ENCODE measurements at regions not wholly inside any gene's neighbourhood (a gene's known extent, or its start where the extent isn't known, plus 50 kb on each side); places are given as distances from the start of the nearest gene placed in this dataset.

DNA sequence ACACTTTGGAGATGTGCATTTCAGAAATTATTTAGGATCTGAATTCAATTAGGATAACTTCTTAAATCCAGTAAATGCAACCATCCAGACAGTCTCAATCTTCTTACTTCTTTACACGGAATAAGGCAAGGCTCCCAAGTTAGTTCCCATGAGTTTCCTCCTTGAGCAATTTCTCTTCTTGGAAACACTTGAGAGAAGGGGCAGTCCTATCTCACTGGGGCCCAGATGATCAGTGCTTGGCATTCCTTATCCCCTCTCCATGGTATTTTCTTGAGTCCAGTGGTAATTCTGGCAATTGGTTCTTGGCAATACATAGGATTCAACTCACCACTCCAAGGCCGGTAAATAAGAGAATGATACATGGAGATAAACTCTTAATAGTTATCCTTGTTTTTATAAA lies 87.1 kb upstream of the PTHLH start:
- H3K4me3 ChIP-seq (ENCODE audit: low read depth, low read length) = no peak overlapping the region

DNA sequence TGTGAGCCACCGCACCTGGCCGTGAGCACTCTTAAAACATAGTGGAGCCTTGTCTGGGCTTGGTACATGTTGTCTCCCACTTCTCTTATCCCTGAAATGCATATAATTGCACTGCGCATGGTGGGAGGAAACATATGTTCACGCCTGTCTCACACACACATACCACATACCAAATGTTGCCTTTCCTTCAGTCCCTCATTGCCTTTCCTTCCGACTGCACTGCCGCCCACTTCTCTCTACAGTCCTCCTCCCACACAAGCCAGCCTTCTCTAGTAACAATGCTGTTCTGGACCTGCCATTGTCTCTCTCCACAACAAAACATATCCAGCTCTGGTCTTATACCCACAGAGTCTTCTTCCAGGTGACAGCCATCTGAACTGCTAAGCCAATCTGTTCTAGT lies 88.3 kb upstream of the PTHLH start:
- DNase-seq (ENCODE audit: low read depth) = no peak
- no peak overlapping the region for H3K4me3 ChIP-seq (ENCODE audit: low read depth, low read length)
- TF ChIP-seq, protein P1, sequence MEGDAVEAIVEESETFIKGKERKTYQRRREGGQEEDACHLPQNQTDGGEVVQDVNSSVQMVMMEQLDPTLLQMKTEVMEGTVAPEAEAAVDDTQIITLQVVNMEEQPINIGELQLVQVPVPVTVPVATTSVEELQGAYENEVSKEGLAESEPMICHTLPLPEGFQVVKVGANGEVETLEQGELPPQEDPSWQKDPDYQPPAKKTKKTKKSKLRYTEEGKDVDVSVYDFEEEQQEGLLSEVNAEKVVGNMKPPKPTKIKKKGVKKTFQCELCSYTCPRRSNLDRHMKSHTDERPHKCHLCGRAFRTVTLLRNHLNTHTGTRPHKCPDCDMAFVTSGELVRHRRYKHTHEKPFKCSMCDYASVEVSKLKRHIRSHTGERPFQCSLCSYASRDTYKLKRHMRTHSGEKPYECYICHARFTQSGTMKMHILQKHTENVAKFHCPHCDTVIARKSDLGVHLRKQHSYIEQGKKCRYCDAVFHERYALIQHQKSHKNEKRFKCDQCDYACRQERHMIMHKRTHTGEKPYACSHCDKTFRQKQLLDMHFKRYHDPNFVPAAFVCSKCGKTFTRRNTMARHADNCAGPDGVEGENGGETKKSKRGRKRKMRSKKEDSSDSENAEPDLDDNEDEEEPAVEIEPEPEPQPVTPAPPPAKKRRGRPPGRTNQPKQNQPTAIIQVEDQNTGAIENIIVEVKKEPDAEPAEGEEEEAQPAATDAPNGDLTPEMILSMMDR (IDR thresholded peaks at IDR 0.05; ENCODE audit: insufficient read depth, low read depth, low read length, missing control alignments) = no peak

More for the DNA sequence above, 87.1 kb upstream of the PTHLH start:
- TF ChIP-seq, protein P1 (IDR thresholded peaks at IDR 0.05; ENCODE audit: insufficient read depth, low read depth, low read length, missing control alignments) = no peak
- no peak for DNase-seq (ENCODE audit: low read depth)

DNA sequence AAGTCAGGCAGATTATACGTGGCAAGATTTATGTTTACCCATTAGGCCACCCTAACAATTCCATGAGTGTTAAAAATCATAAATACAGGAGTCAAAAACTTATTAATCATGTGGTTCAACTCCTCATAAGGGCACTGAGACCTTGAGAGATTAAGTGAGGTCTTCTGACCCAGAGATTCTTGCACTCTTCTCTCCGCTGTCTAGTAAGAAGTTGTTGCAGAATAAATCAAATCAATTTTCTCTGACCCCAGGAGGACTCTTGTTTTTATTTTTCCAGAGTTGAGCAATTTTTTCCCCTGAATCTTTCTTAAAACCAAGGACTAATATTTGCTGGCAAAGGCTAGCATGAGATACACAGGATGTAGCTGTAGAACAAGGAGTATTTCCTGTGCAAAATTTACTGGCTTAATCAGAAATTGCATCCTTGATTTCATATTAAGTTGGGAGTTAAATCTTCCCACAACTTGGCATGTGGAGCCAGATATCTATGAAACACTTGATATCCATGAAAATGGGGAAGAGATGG lies 90.9 kb upstream of the PTHLH start:
- no peak for DNase-seq (ENCODE audit: low read depth)
- H3K4me3 ChIP-seq (ENCODE audit: low read depth, low read length) = no peak overlapping the region
- TF ChIP-seq, protein P1 (IDR thresholded peaks at IDR 0.05; ENCODE audit: insufficient read depth, low read depth, low read length, missing control alignments) = no peak

DNA sequence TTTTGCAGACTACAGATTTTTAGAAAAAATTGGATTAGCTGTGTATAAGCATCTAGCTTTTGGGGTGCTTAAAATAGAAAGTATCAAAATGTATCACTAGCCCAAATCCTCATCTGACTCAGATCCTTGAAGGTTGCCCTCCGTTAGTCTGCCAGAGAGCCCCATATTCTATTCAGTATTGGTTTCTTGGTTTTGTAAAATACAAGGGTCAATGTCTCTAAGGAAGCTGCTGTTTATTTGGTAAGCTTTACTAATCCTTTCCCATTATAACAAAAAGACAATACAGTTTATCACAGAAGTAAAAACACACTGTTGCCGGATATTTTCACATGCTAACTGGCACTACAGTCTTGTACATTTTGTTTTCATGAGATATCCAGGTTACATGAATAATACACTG lies 92.8 kb upstream of the PTHLH start:
- H3K4me3 ChIP-seq (ENCODE audit: low read depth, low read length) = no peak overlapping the region
- TF ChIP-seq, protein P1 (IDR thresholded peaks at IDR 0.05; ENCODE audit: insufficient read depth, low read depth, low read length, missing control alignments) = no peak
- DNase-seq (ENCODE audit: low read depth) = peak; percentile 30

DNA sequence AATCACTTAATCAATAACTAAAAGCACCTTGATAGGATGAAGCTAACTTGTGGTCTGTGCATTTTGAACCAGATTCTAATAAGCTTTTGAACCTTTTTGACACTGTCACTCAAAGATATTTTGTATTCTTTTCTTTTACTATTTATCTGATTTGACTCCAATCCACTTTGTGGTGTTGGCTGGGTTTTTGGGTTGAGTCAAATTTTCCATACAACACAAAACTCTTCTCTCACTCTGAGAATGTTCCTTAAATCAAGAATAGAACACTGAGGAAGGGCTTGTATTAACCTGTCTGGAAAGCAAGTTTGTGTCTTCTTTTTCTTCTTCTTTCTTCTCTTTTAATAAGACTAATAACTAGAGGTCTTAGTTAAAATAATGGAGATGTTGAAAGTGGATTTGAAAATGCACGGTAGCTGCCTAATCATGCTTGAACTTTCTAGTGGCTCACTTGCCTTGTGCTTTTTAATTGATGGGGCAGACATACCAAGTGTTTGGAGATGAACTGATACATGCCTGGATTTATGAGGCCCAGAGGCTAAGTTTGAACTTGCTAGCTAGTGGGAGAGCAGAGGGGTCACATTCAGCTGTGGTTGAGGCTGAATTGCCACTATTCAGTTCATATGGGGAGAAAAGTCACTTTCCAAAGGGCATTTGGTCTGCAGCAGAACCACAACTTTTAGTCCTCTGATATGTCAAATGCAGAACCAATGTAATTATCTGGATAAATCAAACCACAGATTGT lies 93.5 kb upstream of the PTHLH start:
- TF ChIP-seq, protein P1 (IDR thresholded peaks at IDR 0.05; ENCODE audit: insufficient read depth, low read depth, low read length, missing control alignments) = no peak
- H3K4me3 ChIP-seq (ENCODE audit: low read depth, low read length) = no peak overlapping the region
- DNase-seq (ENCODE audit: low read depth) = no peak

DNA sequence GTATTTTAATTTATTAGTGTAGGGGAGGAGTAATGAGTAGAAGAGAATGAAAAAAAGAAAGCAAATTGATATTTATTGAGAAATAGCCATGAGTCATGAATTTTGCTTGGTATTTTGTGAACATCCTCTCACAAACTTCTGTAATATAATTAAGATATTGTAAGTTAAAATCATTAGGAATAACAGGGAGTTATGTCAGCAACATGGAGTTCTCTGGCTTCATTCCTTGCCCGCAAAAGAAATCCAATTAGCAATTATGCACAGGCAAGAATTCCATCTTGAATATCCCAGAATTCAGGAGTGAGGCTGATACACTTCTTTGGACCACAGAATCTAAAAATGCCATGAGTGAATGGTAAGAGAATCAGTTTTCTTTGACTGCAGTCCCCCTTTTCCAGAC lies 94.3 kb upstream of the PTHLH start:
- TF ChIP-seq, protein P1 (IDR thresholded peaks at IDR 0.05; ENCODE audit: insufficient read depth, low read depth, low read length, missing control alignments) = no peak
- H3K4me3 ChIP-seq (ENCODE audit: low read depth, low read length) = no peak overlapping the region
- DNase-seq (ENCODE audit: low read depth) = no peak

DNA sequence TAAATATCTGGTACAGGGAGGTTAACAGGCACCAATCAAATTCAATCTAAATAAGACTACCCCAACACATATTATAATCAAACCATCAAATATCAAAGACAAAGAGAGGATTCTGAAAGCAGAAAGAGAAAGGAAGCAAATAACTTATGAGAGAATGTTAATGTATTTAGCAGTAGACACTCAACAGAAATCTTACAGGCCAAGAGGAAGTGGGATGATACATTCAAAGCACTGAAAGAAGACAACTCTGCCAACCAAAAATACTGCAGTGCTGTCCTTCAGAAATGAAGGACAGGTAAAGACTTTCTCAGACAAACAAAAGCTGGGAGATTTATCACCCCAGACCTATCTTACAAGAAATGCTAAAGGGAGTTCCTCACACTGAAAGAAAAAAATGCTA lies 95.9 kb upstream of the PTHLH start:
- H3K4me3 ChIP-seq (ENCODE audit: low read depth, low read length) = no peak overlapping the region
- TF ChIP-seq, protein P1 (IDR thresholded peaks at IDR 0.05; ENCODE audit: insufficient read depth, low read depth, low read length, missing control alignments) = no peak
- DNase-seq (ENCODE audit: low read depth) = no peak

Measured in GM12865 (cell line).